ENCODE measurements at regions not wholly inside any gene's neighbourhood (a gene's known extent, or its start where the extent isn't known, plus 50 kb on each side); places are given as distances from the start of the nearest gene placed in this dataset.

GRCh38 chr10:44153918-44154670 is 230.8 kb downstream of the CXCL12 start (continued):
- TF ChIP-seq, protein P1, sequence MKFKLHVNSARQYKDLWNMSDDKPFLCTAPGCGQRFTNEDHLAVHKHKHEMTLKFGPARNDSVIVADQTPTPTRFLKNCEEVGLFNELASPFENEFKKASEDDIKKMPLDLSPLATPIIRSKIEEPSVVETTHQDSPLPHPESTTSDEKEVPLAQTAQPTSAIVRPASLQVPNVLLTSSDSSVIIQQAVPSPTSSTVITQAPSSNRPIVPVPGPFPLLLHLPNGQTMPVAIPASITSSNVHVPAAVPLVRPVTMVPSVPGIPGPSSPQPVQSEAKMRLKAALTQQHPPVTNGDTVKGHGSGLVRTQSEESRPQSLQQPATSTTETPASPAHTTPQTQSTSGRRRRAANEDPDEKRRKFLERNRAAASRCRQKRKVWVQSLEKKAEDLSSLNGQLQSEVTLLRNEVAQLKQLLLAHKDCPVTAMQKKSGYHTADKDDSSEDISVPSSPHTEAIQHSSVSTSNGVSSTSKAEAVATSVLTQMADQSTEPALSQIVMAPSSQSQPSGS (IDR thresholded peaks at IDR 0.05; ENCODE audit: low read length): no peak
- no peak for TF ChIP-seq BRCA1 (IDR thresholded peaks at IDR 0.05; ENCODE audit: low read depth, low read length)
- no peak for TF ChIP-seq BCL11A (IDR thresholded peaks at IDR 0.05; ENCODE audit: low read depth in 2 of 2, low read length in 2 of 2)
- no peak for TF ChIP-seq SIX5 (IDR thresholded peaks at IDR 0.05; ENCODE audit: low read depth, low read length)
- TF ChIP-seq ASH2L (IDR thresholded peaks at IDR 0.05; ENCODE audit: low read length): no peak
- TF ChIP-seq CBX5 (IDR thresholded peaks at IDR 0.05; ENCODE audit: low read depth, low read length): no peak
- TF ChIP-seq SIN3A (conservative IDR thresholded peaks at IDR 0.05 in 1 of 2, IDR thresholded peaks at IDR 0.05 in 1 of 2; ENCODE audit: low read depth in 1 of 2, low read length in 2 of 2): no peak
- no peak for TF ChIP-seq SP2 (IDR thresholded peaks at IDR 0.05; ENCODE audit: low read length)

Measured in H1 (cell line).